ENCODE measurements at regions not wholly inside any gene's neighbourhood (a gene's known extent, or its start where the extent isn't known, plus 50 kb on each side); places are given as distances from the start of the nearest gene placed in this dataset.

DNA sequence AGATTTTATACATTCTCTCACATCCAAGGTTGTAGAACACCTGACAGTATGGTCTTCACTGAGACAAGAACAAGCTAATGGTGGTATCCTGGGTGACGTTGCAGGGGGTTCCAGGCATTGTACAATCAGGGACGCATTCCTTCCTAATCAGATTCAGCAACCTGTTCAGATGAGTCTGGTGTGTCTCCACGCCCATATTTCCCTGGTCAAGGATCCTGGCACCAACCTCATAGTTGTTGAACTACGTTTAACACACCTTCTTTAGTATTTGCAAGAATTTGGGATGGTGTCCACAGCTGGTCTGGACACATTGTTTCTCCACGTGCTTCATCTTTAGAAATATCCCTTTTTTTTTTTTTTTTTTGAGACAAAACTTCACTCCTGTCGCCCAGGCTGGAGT lies 161.0 kb upstream of the CDYL start:
- Mint-ChIP-seq H3K9me3 (ENCODE audit: unreplicated experiment) (peaks cover 5% of the 10 kb centered on the region), H3K4me1 (ENCODE audit: unreplicated experiment) (peaks cover 8% of the 10 kb centered on the region), H3K36me3 (ENCODE audit: unreplicated experiment) (no peaks in the 10 kb centered on the region), H3K27ac (ENCODE audit: unreplicated experiment) (no peak overlapping the region), H3K27me3 (ENCODE audit: unreplicated experiment) (peaks cover 15% of the 10 kb centered on the region), H3K4me3 (ENCODE audit: unreplicated experiment) (no peak overlapping the region)
- TF ChIP-seq, protein P1, sequence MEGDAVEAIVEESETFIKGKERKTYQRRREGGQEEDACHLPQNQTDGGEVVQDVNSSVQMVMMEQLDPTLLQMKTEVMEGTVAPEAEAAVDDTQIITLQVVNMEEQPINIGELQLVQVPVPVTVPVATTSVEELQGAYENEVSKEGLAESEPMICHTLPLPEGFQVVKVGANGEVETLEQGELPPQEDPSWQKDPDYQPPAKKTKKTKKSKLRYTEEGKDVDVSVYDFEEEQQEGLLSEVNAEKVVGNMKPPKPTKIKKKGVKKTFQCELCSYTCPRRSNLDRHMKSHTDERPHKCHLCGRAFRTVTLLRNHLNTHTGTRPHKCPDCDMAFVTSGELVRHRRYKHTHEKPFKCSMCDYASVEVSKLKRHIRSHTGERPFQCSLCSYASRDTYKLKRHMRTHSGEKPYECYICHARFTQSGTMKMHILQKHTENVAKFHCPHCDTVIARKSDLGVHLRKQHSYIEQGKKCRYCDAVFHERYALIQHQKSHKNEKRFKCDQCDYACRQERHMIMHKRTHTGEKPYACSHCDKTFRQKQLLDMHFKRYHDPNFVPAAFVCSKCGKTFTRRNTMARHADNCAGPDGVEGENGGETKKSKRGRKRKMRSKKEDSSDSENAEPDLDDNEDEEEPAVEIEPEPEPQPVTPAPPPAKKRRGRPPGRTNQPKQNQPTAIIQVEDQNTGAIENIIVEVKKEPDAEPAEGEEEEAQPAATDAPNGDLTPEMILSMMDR (IDR thresholded peaks at IDR 0.05) = no peak
- no peak for DNase-seq (ENCODE audit: extremely low spot score, unreplicated experiment)

DNA sequence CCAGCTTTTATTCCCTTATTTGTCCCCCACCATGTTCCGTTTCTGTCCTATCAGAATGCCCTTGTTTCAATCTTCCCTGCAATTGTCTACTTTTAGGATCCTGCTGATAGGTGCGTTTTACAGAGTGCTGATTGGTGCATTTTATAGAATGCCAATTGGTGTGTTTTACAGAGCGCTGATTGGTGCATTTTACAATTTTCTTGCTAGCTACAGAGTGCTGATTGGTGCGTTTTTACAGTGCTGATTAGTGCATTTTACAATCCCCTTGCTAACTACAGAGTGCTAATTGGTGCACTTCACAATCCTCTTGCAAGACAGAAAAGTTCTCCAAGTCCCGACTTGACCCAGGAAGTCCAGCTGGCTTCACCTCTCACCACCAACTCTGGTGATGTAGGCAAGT lies 161.6 kb upstream of the CDYL start:
- TF ChIP-seq, protein P1 (IDR thresholded peaks at IDR 0.05) = no peak
- no peaks in the 10 kb centered on the region for H3K36me3 Mint-ChIP-seq (ENCODE audit: unreplicated experiment)
- peaks cover 12% of the 10 kb centered on the region for H3K4me1 Mint-ChIP-seq (ENCODE audit: unreplicated experiment)
- DNase-seq (ENCODE audit: extremely low spot score, unreplicated experiment) = no peak
- no peak overlapping the region for H3K4me3 Mint-ChIP-seq (ENCODE audit: unreplicated experiment)
- no peak overlapping the region for H3K27ac Mint-ChIP-seq (ENCODE audit: unreplicated experiment)
- H3K9me3 Mint-ChIP-seq (ENCODE audit: unreplicated experiment) = peaks cover 5% of the 10 kb centered on the region
- peaks cover 15% of the 10 kb centered on the region for H3K27me3 Mint-ChIP-seq (ENCODE audit: unreplicated experiment)

DNA sequence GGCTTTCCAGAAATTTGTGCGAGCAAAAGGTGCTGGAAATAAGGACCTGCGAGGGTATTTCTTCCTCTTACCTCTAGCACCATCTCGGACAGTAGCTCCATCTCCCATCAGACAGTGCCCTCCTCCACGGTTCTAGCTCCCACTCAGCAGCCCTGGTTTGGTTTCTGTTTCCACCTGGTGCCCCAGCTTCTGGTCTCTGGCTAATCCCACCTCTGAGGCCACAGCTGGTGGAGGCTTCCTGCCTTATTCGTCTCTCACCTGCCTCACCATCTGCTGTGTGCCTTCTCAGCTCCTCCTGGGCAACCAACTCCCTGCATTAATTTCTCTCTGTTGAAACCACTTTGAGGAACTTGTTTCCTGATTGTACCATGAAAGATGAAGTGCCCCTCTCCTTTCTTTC lies 162.4 kb upstream of the CDYL start:
- Mint-ChIP-seq H3K9me3 (ENCODE audit: unreplicated experiment) (peaks cover 5% of the 10 kb centered on the region), H3K27ac (ENCODE audit: unreplicated experiment) (no peak overlapping the region), H3K4me3 (ENCODE audit: unreplicated experiment) (no peak overlapping the region), H3K27me3 (ENCODE audit: unreplicated experiment) (peaks cover 15% of the 10 kb centered on the region), H3K4me1 (ENCODE audit: unreplicated experiment) (peaks cover 15% of the 10 kb centered on the region), H3K36me3 (ENCODE audit: unreplicated experiment) (no peaks in the 10 kb centered on the region)
- TF ChIP-seq, protein P1 (IDR thresholded peaks at IDR 0.05) = no peak
- DNase-seq (ENCODE audit: extremely low spot score, unreplicated experiment) = no peak

DNA sequence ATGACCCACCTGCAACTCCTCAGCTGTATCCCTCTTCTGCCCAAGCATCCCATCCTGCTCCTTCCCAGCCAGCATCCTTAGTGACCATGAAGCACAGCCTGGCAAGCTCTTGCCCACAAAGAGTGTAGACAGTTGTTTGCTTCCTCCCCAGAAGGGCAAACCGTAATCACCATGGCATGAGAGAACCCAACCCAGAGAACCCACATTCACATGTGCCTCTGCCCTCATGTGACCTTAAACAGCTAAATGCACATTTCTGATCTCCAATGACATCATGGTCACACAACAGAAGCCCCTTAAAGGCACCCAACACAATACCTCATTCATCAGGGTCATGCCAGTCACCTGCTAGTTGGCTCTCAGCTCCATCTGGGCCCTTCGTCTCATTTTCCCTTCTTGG lies 162.8 kb upstream of the CDYL start:
- H3K27me3 Mint-ChIP-seq (ENCODE audit: unreplicated experiment) = peaks cover 15% of the 10 kb centered on the region
- TF ChIP-seq, protein P1 (IDR thresholded peaks at IDR 0.05) = no peak
- H3K27ac Mint-ChIP-seq (ENCODE audit: unreplicated experiment) = no peak overlapping the region
- H3K9me3 Mint-ChIP-seq (ENCODE audit: unreplicated experiment) = peaks cover 5% of the 10 kb centered on the region
- no peak for DNase-seq (ENCODE audit: extremely low spot score, unreplicated experiment)
- H3K4me3 Mint-ChIP-seq (ENCODE audit: unreplicated experiment) = no peak overlapping the region
- no peaks in the 10 kb centered on the region for H3K36me3 Mint-ChIP-seq (ENCODE audit: unreplicated experiment)
- H3K4me1 Mint-ChIP-seq (ENCODE audit: unreplicated experiment) = peaks cover 15% of the 10 kb centered on the region

DNA sequence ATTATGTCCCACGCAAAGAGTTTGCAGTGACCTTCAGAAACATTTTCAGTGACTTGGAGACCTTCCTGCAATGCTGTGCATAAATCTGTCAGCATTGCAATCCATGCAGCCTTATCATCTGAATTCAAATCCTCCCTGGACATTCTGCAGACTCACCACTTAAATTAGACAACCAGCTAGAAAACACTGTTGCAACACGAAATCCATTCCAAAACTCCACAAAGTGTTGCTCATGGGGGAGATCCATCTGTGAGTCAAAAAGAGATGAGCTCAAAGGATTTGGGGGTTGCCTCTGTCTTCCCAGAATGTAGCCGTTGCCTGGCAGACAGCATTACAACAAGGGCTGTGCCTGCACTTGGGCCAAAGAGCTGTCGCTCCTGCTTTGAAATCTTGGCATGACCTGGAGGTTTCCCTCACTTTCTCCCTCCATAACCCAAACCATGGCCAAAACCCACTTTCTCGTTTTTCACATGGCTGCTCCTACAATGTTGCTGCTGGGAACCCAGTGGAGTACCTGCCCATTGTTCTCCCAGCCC lies 163.5 kb upstream of the CDYL start:
- Mint-ChIP-seq H3K4me1 (ENCODE audit: unreplicated experiment) (peaks cover 15% of the 10 kb centered on the region), H3K9me3 (ENCODE audit: unreplicated experiment) (peaks cover 5% of the 10 kb centered on the region), H3K36me3 (ENCODE audit: unreplicated experiment) (no peaks in the 10 kb centered on the region), H3K27me3 (ENCODE audit: unreplicated experiment) (peaks cover 15% of the 10 kb centered on the region), H3K27ac (ENCODE audit: unreplicated experiment) (no peak overlapping the region), H3K4me3 (ENCODE audit: unreplicated experiment) (no peak overlapping the region)
- no peak for DNase-seq (ENCODE audit: extremely low spot score, unreplicated experiment)
- TF ChIP-seq, protein P1 (IDR thresholded peaks at IDR 0.05) = no peak
